T47D (cell line): ENCODE measurements at regions not wholly inside any gene's neighbourhood (a gene's known extent, or its start where the extent isn't known, plus 50 kb on each side); places are given as distances from the start of the nearest gene placed in this dataset.
"Not testable (repeated sequence)": the region's sequence is repeated elsewhere in the genome, so short reads cannot be mapped to it uniquely, and the experiment has no call there.

Source experiments
- DNase-seq, 2 experiments: peaks; one replicate each; pipeline versions ENCODE4 v3.0.0 to v3.0.0-alpha.2; 2011 to 2012; ENCODE audit warnings: low read depth in 1 of 2, low spot score in 1 of 2
- JUND ChIP-seq: IDR thresholded peaks from 2 replicates; pipeline ENCODE4 v1.6.1; 2012; ENCODE audit warnings: low read depth
- in situ Hi-C: cut with HindIII; loops from 2 replicates; pipeline ENCODE4 v1.10.0; 2016; ENCODE audit warnings: low sequenced_read_pairs, low pct_unique_long_range_greater_than_20kb

DNA sequence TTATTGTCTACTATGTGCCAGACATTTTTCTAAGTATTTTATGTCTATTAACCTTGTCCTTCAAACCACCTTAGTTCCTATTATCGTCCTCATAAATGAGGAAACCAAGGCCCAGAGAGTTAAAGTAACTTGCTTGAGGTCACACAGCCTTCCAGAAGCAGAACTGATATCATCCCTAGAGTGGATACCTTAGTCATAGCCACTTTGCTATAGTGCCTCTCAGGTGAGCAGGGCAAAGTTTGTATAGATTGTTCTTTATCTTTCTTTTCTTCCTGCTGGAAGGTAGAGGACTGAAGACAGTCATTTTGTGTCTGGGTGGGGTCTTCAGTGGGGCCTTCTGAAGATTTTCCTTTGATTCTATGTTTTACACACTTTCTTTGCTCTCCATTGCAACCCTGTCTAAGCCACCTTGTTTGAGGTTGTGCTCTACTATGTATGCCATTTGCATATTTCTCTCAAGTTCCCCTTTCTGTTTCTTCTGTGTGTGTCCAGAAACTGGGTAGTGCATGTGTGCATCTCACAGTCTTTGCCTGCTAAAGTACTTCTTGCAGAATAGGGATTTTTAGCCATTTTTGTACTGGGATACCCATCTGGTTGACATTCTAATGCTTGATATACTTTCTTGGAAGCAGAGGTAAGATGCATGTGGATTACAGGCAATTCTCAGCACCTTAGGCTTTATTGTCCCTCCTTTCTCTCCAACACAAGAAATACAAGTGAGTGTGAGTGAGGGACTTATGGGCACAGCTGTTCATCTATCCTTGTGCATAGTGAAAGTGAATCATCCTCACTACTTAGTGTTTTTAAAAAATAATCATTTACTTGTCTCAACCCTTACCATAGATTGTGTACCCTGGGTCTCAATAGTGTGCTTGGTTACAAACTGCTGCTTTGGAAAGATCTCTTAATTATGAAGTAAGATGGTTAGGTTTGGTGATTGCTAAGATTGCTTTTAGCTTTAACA is 207.6 kb upstream of the HMCN1 start:
- in situ Hi-C loops, result no loop called here
- no peak for TF ChIP-seq JUND
- DNase-seq, result no peak

DNA sequence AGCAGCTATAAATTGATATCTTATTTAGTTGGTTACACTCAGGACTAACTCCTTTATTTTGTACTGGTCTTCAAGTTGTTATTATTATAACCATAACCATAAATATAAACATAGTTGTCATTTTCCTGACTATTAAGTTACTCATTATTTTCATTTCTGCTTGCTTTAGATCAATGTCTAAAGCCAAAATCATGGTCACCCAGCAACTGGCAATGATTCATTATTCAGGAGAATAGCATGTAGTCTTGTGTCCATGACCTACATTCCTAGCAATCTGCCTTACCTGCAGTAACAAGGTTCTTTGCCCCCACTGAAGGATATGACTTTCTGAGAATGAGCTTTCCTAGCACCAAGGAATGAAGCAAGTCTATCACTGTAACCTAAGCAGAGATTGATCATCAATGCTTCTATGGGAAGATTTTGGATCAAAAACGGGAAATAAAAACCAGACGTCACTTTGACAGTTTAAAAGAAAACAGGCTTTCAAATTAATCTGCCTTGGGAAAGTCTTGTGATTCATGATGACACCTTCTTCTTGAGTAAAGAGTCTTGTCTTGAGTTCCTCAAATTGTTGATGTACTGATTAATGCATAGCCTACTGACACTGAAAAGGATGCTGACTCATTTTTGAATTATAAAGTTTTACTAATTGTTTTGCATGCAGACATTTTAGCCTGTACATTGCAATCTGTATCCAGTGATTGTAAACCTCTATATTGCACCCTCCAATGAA is 203.3 kb upstream of the IVNS1ABP start:
- no peak for TF ChIP-seq JUND
- in situ Hi-C loops, result no loop called here
- DNase-seq, result no peak

- in situ Hi-C loops, result no loop called here
- no peak for TF ChIP-seq JUND
- no peak for DNase-seq
Observed at GRCh38 chr1:185517808-185518419, 200.9 kb upstream of the IVNS1ABP start.

DNA sequence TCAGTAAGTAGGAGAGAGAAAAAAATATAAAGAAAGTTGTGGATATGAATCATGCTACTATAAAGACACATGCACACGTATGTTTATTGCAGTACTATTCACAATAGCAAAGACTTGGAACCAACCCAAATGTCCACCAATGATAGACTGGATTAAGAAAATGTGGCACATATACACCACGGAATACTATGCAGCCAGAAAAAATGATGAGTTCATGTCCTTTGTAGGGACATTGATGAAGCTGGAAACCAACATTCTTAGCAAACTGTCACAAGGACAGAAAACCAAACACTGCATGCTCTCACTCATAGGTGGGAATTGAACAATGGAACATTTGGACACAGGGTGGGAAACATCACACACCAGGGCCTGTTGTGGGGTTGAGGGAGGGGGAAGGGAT is 200.3 kb upstream of the IVNS1ABP start:
- in situ Hi-C loops, DNase-seq: not testable (repeated sequence)

GRCh38 chr1:185515696-185516095 is 198.7 kb upstream of the IVNS1ABP start:
- no peak for DNase-seq
- in situ Hi-C loops, result no loop called here
- TF ChIP-seq JUND, result no peak

DNA sequence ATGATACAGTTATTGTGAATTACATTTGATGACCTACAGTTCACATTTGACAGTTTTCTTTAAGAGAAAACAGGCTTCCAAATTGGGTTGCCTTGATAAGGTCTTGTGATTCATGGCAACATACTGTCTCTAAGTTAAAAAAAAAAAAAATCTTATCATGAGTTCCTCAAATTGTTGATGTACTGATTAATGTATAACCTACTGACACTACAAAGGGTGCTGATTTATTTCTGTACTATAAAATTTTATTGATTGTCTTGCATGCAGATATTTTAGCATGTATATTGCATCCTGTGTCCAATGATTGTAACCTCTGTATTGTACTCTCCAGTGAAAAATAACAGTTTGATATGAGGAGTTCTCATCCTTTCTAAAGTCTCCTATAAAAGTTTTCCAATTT is 197.3 kb upstream of the IVNS1ABP start:
- DNase-seq, result no peak
- no peak for TF ChIP-seq JUND
- in situ Hi-C loops, result no loop called here

- TF ChIP-seq JUND, result no peak
- in situ Hi-C loops, result no loop called here
- no peak for DNase-seq
Observed at GRCh38 chr1:185512442-185512841, 195.4 kb upstream of the IVNS1ABP start.

DNA sequence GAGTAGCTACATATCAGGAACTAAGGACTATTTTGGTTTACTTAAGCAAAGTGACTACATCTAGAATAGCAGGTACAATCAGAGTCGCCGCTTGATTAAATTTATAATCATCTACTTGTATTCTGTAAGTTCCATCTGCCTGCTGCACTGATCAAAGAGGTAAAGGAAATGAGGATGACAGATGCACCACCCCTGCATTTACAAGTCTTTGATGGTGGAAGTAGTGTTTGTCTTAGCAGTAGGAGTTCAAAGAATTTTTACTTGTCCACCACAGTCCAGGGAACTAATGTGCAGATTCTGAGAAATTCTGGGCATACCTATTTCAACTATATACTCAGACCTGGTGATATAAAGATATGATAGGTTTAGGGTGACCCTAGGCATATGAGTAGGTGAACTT is 184.1 kb upstream of the IVNS1ABP start:
- no peak for TF ChIP-seq JUND
- DNase-seq, result no peak
- in situ Hi-C loops, result no loop called here

GRCh38 chr1:185500001-185500626 is 183.1 kb upstream of the IVNS1ABP start:
- DNase-seq, result no peak
- in situ Hi-C loops, result no loop called here
- no peak for TF ChIP-seq JUND

- in situ Hi-C loops, result no loop called here
- TF ChIP-seq JUND, result no peak
- DNase-seq, result no peak
Observed at GRCh38 chr1:185498207-185498606, 181.2 kb upstream of the IVNS1ABP start.

- no peak for TF ChIP-seq JUND
- DNase-seq, result no peak
- in situ Hi-C loops, result no loop called here
Observed at GRCh38 chr1:185497177-185497576, 180.1 kb upstream of the IVNS1ABP start.

- TF ChIP-seq JUND, result no peak
- no peak for DNase-seq
- in situ Hi-C loops, result no loop called here
Observed at GRCh38 chr1:185495898-185496297, 178.9 kb upstream of the IVNS1ABP start.
